WTC11 (cell line): ENCODE measurements at regions not wholly inside any gene's neighbourhood (a gene's known extent, or its start where the extent isn't known, plus 50 kb on each side); places are given as distances from the start of the nearest gene placed in this dataset.

ENCODE experiments used
- ATAC-seq: fragments of 200-7000 bp; cut with Tn5 transposase; 2 replicates; pipeline ENCODE4 v1.10.0; 2021; ENCODE audit warnings: mild to moderate bottlenecking, moderate library complexity
- CTCF ChIA-PET: fragments of 300-600 bp; sonication (Branson Sonifier 250); formaldehyde crosslinking; loops from one replicate; lab custom pipeline; 2021; ENCODE audit warnings: antibody characterized with exemption; lab: Charles Lee
- POLR2A ChIA-PET: fragments of 350-600 bp; sonication (Branson Sonifier 250); formaldehyde crosslinking; loops from one replicate; lab custom pipeline; 2021; ENCODE audit warnings: antibody characterized with exemption; lab: Charles Lee
- DNase-seq: peaks from one replicate; pipeline ENCODE4 v3.0.0; 2021; ENCODE audit warnings: low spot score
- H3K27ac Mint-ChIP-seq: 2 replicates; pipeline ENCODE4 v1.8.0; 2021; ENCODE audit warnings: mixed read lengths
- H3K27me3 Mint-ChIP-seq: 2 replicates; pipeline ENCODE4 v1.8.0; 2021; ENCODE audit warnings: low read depth, mild to moderate bottlenecking, moderate library complexity, mixed read lengths
- H3K36me3 Mint-ChIP-seq: 2 replicates; pipeline ENCODE4 v1.8.0; 2021; ENCODE audit warnings: mixed read lengths
- H3K4me1 Mint-ChIP-seq: 2 replicates; pipeline ENCODE4 v1.8.0; 2022; ENCODE audit warnings: mixed read lengths
- H3K4me3 Mint-ChIP-seq: 2 replicates; pipeline ENCODE4 v1.8.0; 2021; ENCODE audit warnings: mild to moderate bottlenecking, moderate library complexity, mixed read lengths
- H3K9me3 Mint-ChIP-seq: 2 replicates; pipeline ENCODE4 v1.8.0; 2021; ENCODE audit warnings: mixed read lengths
- ATF2 ChIP-seq: sonication (generic); formaldehyde crosslinking; IDR thresholded peaks from 2 replicates; pipeline ENCODE4 v1.8.1; 2022; ENCODE audit warnings: low read depth, missing genetic modification reagents, borderline replicate concordance
- CBFB ChIP-seq: sonication (generic); formaldehyde crosslinking; IDR thresholded peaks from 2 replicates; pipeline ENCODE4 v1.8.1; 2022; ENCODE audit warnings: mild to moderate bottlenecking, low read depth, missing genetic modification reagents
- GRHL2 ChIP-seq: fragments of 250-450 bp; sonication (Bioruptor Pico); IDR thresholded peaks from 2 replicates; pipeline ENCODE4 v1.8.0; 2022; ENCODE audit warnings: mild to moderate bottlenecking, moderate library complexity; ENCODE audit not compliant: insufficient replicate concordance, severe bottlenecking
- GTF2I ChIP-seq: fragments of 250-450 bp; sonication (Bioruptor Pico); conservative IDR thresholded peaks from 2 replicates; pipeline ENCODE4 v1.4.0; 2021; ENCODE audit warnings: mild to moderate bottlenecking
- KAT7 ChIP-seq: sonication (generic); formaldehyde crosslinking; IDR thresholded peaks from 2 replicates; pipeline ENCODE4 v1.8.1; 2023; ENCODE audit warnings: missing genetic modification reagents, mild to moderate bottlenecking, borderline replicate concordance
- NFYB ChIP-seq: sonication (generic); formaldehyde crosslinking; conservative IDR thresholded peaks from 2 replicates; pipeline ENCODE4 v1.8.0; 2022; ENCODE audit warnings: low read depth, missing genetic modification reagents
- RORB ChIP-seq: fragments of 250-450 bp; sonication (Bioruptor Pico); IDR thresholded peaks from 2 replicates; pipeline ENCODE4 v1.9.0; 2021; ENCODE audit warnings: mild to moderate bottlenecking
- SMAD3 ChIP-seq: sonication (generic); formaldehyde crosslinking; IDR thresholded peaks from 2 replicates; pipeline ENCODE4 v1.8.0; 2022; ENCODE audit warnings: missing genetic modification reagents, mild to moderate bottlenecking, borderline replicate concordance
- ZNF232 ChIP-seq: sonication (generic); formaldehyde crosslinking; IDR thresholded peaks from 2 replicates; pipeline ENCODE4 v1.8.0; 2022; ENCODE audit warnings: mild to moderate bottlenecking, missing genetic modification reagents
- ZNF396 ChIP-seq: fragments of 250-450 bp; sonication (Bioruptor Pico); IDR thresholded peaks from 2 replicates; pipeline ENCODE4 v1.8.0; 2021; ENCODE audit warnings: mild to moderate bottlenecking, moderate library complexity, borderline replicate concordance
- TF ChIP-seq, protein P1 (sequence below): sonication (generic); formaldehyde crosslinking; IDR thresholded peaks from 2 replicates; pipeline ENCODE4 v1.8.0; 2022; ENCODE audit warnings: mild to moderate bottlenecking, missing genetic modification reagents
- TF ChIP-seq, protein P2 (sequence below): sonication (generic); formaldehyde crosslinking; IDR thresholded peaks from 2 replicates; pipeline ENCODE4 v1.8.1; 2022; ENCODE audit warnings: low read depth, mild to moderate bottlenecking, moderate library complexity, missing genetic modification reagents, borderline replicate concordance
- TF ChIP-seq, protein P3 (sequence below): fragments of 250-450 bp; sonication (Bioruptor Pico); IDR thresholded peaks from 2 replicates; pipeline ENCODE4 v1.9.0; 2021; ENCODE audit warnings: mild to moderate bottlenecking
- TF ChIP-seq, protein P4 (sequence below): sonication (generic); formaldehyde crosslinking; IDR thresholded peaks from 2 replicates; pipeline ENCODE4 v1.8.1; 2023; ENCODE audit warnings: mild to moderate bottlenecking, missing genetic modification reagents
- TF ChIP-seq, protein P5 (sequence below): sonication (generic); formaldehyde crosslinking; IDR thresholded peaks from 2 replicates; pipeline ENCODE4 v1.8.1; 2023; ENCODE audit warnings: mild to moderate bottlenecking, missing genetic modification reagents, borderline replicate concordance

- H3K27me3 Mint-ChIP-seq, result no peaks in the 10 kb centered on the region
- no peak overlapping the region for H3K4me3 Mint-ChIP-seq
- peaks cover 50% of the 10 kb centered on the region for H3K9me3 Mint-ChIP-seq
- no peak for TF ChIP-seq ZNF232 (CRISPR knock-in tag)
- TF ChIP-seq, protein P1, sequence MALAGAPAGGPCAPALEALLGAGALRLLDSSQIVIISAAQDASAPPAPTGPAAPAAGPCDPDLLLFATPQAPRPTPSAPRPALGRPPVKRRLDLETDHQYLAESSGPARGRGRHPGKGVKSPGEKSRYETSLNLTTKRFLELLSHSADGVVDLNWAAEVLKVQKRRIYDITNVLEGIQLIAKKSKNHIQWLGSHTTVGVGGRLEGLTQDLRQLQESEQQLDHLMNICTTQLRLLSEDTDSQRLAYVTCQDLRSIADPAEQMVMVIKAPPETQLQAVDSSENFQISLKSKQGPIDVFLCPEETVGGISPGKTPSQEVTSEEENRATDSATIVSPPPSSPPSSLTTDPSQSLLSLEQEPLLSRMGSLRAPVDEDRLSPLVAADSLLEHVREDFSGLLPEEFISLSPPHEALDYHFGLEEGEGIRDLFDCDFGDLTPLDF, result no peak
- TF ChIP-seq CBFB, result no peak
- TF ChIP-seq, protein P2, sequence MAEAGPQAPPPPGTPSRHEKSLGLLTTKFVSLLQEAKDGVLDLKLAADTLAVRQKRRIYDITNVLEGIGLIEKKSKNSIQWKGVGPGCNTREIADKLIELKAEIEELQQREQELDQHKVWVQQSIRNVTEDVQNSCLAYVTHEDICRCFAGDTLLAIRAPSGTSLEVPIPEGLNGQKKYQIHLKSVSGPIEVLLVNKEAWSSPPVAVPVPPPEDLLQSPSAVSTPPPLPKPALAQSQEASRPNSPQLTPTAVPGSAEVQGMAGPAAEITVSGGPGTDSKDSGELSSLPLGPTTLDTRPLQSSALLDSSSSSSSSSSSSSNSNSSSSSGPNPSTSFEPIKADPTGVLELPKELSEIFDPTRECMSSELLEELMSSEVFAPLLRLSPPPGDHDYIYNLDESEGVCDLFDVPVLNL (CRISPR knock-in tag), result no peak
- no peak for TF ChIP-seq NFYB (CRISPR knock-in tag)
- no peak for TF ChIP-seq ZNF396
- TF ChIP-seq, protein P3, sequence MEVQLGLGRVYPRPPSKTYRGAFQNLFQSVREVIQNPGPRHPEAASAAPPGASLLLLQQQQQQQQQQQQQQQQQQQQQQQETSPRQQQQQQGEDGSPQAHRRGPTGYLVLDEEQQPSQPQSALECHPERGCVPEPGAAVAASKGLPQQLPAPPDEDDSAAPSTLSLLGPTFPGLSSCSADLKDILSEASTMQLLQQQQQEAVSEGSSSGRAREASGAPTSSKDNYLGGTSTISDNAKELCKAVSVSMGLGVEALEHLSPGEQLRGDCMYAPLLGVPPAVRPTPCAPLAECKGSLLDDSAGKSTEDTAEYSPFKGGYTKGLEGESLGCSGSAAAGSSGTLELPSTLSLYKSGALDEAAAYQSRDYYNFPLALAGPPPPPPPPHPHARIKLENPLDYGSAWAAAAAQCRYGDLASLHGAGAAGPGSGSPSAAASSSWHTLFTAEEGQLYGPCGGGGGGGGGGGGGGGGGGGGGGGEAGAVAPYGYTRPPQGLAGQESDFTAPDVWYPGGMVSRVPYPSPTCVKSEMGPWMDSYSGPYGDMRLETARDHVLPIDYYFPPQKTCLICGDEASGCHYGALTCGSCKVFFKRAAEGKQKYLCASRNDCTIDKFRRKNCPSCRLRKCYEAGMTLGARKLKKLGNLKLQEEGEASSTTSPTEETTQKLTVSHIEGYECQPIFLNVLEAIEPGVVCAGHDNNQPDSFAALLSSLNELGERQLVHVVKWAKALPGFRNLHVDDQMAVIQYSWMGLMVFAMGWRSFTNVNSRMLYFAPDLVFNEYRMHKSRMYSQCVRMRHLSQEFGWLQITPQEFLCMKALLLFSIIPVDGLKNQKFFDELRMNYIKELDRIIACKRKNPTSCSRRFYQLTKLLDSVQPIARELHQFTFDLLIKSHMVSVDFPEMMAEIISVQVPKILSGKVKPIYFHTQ (CRISPR knock-in tag), result no peak
- TF ChIP-seq SMAD3, result no peak
- no peak for TF ChIP-seq ATF2 (CRISPR knock-in tag)
- no peak for TF ChIP-seq GRHL2 (CRISPR knock-in tag)
- no peak for TF ChIP-seq RORB
- TF ChIP-seq GTF2I (CRISPR knock-in tag), result no peak
- TF ChIP-seq, protein P4, sequence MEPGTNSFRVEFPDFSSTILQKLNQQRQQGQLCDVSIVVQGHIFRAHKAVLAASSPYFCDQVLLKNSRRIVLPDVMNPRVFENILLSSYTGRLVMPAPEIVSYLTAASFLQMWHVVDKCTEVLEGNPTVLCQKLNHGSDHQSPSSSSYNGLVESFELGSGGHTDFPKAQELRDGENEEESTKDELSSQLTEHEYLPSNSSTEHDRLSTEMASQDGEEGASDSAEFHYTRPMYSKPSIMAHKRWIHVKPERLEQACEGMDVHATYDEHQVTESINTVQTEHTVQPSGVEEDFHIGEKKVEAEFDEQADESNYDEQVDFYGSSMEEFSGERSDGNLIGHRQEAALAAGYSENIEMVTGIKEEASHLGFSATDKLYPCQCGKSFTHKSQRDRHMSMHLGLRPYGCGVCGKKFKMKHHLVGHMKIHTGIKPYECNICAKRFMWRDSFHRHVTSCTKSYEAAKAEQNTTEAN (CRISPR knock-in tag), result no peak
- TF ChIP-seq, protein P5, sequence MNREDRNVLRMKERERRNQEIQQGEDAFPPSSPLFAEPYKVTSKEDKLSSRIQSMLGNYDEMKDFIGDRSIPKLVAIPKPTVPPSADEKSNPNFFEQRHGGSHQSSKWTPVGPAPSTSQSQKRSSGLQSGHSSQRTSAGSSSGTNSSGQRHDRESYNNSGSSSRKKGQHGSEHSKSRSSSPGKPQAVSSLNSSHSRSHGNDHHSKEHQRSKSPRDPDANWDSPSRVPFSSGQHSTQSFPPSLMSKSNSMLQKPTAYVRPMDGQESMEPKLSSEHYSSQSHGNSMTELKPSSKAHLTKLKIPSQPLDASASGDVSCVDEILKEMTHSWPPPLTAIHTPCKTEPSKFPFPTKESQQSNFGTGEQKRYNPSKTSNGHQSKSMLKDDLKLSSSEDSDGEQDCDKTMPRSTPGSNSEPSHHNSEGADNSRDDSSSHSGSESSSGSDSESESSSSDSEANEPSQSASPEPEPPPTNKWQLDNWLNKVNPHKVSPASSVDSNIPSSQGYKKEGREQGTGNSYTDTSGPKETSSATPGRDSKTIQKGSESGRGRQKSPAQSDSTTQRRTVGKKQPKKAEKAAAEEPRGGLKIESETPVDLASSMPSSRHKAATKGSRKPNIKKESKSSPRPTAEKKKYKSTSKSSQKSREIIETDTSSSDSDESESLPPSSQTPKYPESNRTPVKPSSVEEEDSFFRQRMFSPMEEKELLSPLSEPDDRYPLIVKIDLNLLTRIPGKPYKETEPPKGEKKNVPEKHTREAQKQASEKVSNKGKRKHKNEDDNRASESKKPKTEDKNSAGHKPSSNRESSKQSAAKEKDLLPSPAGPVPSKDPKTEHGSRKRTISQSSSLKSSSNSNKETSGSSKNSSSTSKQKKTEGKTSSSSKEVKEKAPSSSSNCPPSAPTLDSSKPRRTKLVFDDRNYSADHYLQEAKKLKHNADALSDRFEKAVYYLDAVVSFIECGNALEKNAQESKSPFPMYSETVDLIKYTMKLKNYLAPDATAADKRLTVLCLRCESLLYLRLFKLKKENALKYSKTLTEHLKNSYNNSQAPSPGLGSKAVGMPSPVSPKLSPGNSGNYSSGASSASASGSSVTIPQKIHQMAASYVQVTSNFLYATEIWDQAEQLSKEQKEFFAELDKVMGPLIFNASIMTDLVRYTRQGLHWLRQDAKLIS, result no peak
- no peak for TF ChIP-seq KAT7 (CRISPR knock-in tag)
- ATAC-seq (no peak), DNase-seq (no peak)
- H3K27ac Mint-ChIP-seq, result no peak overlapping the region
- ChIA-PET CTCF (no interaction called here), POLR2A (no interaction called here)
- peaks cover 32% of the 10 kb centered on the region for H3K36me3 Mint-ChIP-seq
- peaks cover 38% of the 10 kb centered on the region for H3K4me1 Mint-ChIP-seq
Measured at GRCh38 chr6:40179496-40179895, 245.2 kb upstream of the MOCS1 start.
